VCaP (cell line): ENCODE measurements at regions not wholly inside any gene's neighbourhood (a gene's known extent, or its start where the extent isn't known, plus 50 kb on each side); places are given as distances from the start of the nearest gene placed in this dataset.

Experiments
- H3K27ac ChIP-seq: fragments of 450-650 bp; 2 replicates; pipeline ENCODE4 v1.5.1; 2017
- TF ChIP-seq, protein P1 (sequence below): fragments of 450-650 bp; conservative IDR thresholded peaks from 2 replicates; pipeline ENCODE4 v1.5.1; 2017; ENCODE audit warnings: mild to moderate bottlenecking, moderate library complexity

- no peak overlapping the region for H3K27ac ChIP-seq
- TF ChIP-seq, protein P1, sequence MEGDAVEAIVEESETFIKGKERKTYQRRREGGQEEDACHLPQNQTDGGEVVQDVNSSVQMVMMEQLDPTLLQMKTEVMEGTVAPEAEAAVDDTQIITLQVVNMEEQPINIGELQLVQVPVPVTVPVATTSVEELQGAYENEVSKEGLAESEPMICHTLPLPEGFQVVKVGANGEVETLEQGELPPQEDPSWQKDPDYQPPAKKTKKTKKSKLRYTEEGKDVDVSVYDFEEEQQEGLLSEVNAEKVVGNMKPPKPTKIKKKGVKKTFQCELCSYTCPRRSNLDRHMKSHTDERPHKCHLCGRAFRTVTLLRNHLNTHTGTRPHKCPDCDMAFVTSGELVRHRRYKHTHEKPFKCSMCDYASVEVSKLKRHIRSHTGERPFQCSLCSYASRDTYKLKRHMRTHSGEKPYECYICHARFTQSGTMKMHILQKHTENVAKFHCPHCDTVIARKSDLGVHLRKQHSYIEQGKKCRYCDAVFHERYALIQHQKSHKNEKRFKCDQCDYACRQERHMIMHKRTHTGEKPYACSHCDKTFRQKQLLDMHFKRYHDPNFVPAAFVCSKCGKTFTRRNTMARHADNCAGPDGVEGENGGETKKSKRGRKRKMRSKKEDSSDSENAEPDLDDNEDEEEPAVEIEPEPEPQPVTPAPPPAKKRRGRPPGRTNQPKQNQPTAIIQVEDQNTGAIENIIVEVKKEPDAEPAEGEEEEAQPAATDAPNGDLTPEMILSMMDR: no peak
Observed at GRCh38 chr5:110013017-110013416, 323.3 kb downstream of the MAN2A1 start.

DNA sequence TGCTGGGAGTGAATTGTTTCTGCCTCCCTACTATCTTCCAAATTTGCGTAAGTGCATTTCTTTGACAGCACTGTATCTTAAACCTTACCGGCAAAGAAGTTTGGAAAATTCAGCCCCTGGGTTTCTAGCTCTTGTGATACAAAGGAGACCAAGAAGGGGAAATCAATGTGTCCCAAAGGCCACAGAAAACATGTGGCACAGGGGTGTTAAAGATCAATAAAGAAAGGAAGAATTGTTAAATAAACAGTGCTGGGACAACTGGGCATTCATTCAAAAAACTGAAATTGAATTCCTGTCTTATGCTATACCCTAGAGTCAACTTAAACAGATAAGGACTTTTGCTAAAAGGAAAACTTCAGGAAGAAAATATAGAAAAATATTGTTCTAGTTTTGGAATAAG, 328.1 kb downstream of the MAN2A1 start:
- H3K27ac ChIP-seq: no peak overlapping the region
- TF ChIP-seq, protein P1: no peak

- H3K27ac ChIP-seq: no peak overlapping the region
- TF ChIP-seq, protein P1: no peak
Observed at GRCh38 chr5:110018509-110018908, 328.8 kb downstream of the MAN2A1 start.

DNA sequence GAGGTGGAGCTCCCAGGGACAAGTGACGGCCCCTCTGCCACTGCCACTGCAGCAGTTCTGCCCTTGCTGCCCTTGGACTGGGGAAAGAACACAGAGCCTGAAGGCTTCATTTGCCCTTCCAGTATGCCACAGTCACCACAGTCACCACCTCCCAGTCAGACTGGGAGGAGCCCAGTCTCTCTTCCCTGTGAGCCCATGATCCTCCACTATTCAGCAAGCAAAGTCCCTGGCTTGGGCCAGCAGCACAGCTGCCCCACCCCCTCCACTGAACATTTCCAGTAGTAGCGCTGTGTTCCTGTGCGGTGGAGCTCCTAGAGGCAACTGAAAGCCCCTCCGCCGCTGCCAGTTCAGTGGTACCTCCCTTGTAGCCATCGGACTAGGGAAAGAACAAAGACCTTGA, 329.4 kb downstream of the MAN2A1 start:
- no peak overlapping the region for H3K27ac ChIP-seq
- TF ChIP-seq, protein P1: no peak

DNA sequence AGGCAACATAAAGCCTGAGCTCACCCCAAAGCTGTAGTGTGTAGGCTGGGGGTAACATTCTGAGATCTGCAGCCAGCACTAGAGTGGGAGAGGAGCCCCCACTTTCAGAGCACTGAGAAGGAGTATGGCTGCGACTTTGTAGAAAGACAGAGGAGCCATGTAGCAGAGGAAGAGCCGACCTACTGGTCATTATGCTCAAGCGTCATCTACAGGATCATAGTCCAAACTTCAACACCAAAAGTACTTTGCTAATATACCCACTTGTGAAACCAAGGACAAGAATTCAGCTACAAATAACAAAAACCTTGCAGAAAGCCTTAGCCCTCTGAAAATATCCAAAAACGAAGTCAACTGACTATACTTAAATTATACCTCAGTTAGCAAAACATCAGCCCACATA, 330.1 kb downstream of the MAN2A1 start:
- TF ChIP-seq, protein P1: no peak
- no peak overlapping the region for H3K27ac ChIP-seq

GRCh38 chr5:110021251-110021650, 331.5 kb downstream of the MAN2A1 start:
- H3K27ac ChIP-seq: no peak overlapping the region

DNA sequence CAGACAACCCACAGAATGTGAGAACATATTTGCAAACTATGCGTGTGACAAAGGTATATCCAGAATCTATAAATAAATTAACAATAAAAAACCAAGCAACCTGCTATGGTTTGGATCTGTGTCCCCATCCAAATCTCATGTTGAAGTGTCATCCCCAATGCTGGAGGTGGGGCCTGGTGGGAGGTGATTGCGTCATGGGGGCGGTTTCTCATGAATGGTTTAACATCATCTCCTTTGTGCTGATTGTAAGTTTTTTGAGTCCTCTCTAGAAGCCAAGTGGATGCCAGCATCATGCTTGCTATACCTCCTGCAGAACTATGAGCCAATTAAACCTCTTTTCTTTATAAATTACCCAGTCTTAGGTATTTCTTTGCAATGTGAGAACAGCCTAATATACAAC, 335.4 kb downstream of the MAN2A1 start:
- TF ChIP-seq, protein P1: no peak
- no peak overlapping the region for H3K27ac ChIP-seq

More at GRCh38 chr5:110021251-110021650, 331.5 kb downstream of the MAN2A1 start:
- TF ChIP-seq, protein P1: no peak
